GM13977 (cell line): ENCODE measurements at regions not wholly inside any gene's neighbourhood (a gene's known extent, or its start where the extent isn't known, plus 50 kb on each side); places are given as distances from the start of the nearest gene placed in this dataset.

ENCODE experiments used
- DNase-seq: peaks from one replicate; pipeline ENCODE4 v3.0.0; 2012; ENCODE audit warnings: low spot score
- in situ Hi-C: fragments of 300-500 bp; cut with MboI; formaldehyde crosslinking; loops from one replicate; pipeline ENCODE4 v1.12.0; 2022; ENCODE audit warnings: low sequenced_read_pairs, low pct_unique_long_range_greater_than_20kb, mixed read lengths, inconsistent platforms; ENCODE audit not compliant: unreplicated experiment
- TF ChIP-seq, protein P1 (sequence below): IDR thresholded peaks from 2 replicates; pipeline ENCODE4 v1.5.1; 2012; ENCODE audit warnings: mild to moderate bottlenecking, control low read depth; ENCODE audit not compliant: insufficient read depth; ENCODE audit errors: extremely low read depth, missing control alignments

DNA sequence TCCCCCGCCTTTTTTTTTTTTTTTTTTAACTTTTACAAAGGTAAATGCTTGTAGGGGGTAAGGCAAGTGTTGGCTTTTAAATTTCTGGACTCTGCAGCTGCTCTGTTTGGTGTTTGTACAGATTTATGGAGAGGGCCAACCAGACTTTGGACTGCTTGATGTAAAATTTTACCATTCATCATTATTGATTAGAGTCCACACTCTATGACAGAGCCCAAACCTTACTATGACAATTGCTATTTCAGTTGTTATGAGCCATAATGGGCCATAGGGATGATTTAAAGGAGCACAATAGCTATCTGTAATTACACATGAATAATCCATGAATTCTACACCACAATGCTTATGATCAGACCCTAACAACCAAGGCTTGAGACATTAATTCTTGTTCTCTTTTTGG, 867.2 kb downstream of the NR2F1-AS1 start:
- DNase-seq: no peak
- in situ Hi-C loops: no loop called here
- TF ChIP-seq, protein P1, sequence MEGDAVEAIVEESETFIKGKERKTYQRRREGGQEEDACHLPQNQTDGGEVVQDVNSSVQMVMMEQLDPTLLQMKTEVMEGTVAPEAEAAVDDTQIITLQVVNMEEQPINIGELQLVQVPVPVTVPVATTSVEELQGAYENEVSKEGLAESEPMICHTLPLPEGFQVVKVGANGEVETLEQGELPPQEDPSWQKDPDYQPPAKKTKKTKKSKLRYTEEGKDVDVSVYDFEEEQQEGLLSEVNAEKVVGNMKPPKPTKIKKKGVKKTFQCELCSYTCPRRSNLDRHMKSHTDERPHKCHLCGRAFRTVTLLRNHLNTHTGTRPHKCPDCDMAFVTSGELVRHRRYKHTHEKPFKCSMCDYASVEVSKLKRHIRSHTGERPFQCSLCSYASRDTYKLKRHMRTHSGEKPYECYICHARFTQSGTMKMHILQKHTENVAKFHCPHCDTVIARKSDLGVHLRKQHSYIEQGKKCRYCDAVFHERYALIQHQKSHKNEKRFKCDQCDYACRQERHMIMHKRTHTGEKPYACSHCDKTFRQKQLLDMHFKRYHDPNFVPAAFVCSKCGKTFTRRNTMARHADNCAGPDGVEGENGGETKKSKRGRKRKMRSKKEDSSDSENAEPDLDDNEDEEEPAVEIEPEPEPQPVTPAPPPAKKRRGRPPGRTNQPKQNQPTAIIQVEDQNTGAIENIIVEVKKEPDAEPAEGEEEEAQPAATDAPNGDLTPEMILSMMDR: no peak

DNA sequence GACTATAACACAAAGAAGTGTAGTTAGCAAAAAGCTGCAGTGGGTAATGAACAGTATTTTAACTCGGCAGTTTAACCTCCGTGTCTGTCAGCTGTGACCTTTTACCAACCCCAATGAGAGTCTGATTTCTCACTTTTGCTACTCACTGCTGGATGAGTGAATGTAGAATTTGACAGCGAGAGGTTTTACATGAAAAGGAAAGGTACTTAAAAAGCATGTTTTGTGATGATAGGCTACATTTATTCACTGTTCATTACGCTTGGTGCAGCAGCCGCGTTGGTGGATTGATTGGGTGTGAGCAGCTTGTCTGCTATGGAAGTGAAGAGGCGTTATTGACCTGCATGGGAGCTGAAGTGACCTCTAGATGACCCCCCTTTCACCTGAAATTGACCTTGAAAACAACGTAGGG, 867.7 kb downstream of the NR2F1-AS1 start:
- no peak for DNase-seq
- in situ Hi-C loops: no loop called here
- TF ChIP-seq, protein P1: no peak

DNA sequence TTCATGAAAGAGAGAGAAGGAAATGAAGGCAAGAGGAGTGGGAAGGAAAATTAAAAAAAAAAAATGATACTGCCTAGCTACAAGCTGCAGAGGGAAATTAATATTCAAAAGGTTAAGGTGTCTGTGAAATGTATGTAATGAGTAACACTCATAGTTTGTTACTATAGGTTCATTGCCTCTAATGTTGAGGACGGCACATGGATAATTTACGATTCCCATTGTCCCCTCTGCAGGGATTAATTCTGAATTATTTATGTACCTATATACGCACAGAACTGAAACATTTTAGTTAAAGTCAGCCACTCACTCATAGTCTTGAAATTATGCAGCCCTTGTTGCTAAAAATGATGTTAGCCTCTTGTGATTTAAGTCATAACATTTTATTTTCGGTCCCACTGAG, 869.1 kb downstream of the NR2F1-AS1 start:
- TF ChIP-seq, protein P1: no peak
- in situ Hi-C loops: no loop called here
- DNase-seq: no peak

DNA sequence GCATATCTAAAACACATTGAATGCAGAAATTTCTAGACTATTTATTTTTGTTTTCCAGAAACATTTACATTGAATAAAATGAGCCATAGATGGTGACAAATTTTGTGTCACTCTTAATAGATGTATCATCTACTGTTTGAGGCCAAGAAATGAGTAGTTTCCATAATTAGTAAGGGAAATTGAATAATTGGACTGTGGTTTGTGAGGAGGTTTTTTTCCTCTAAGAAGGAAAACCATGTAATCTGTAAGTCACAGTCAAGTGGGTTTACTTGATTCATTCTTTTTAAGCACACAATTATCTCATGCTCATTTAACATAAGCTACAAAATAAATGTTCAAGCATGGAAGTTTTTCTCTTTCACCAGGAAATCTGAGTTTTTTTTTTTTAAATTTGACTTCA, 876.4 kb downstream of the NR2F1-AS1 start:
- in situ Hi-C loops: no loop called here
- no peak for DNase-seq

DNA sequence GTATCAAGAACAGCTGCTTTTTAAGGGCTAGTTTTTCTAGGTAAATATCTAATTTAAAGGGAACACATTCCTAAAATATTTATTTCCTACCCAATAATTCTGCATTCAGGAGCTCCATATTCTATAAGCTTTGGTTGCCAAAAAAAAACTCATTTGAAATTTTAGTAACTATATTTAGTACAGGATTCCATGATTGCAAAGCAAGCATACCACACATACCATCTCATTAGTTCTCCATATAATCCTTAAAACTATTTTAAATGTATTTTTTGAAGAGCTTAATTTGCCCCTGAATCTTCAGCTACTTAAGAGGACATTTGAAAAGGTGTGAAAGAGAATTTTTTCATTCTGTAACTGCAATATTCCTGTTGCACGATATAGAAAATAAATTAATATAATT, 877.0 kb downstream of the NR2F1-AS1 start:
- in situ Hi-C loops: no loop called here
- TF ChIP-seq, protein P1: no peak
- no peak for DNase-seq

More for the DNA sequence above, 876.4 kb downstream of the NR2F1-AS1 start:
- TF ChIP-seq, protein P1: no peak

DNA sequence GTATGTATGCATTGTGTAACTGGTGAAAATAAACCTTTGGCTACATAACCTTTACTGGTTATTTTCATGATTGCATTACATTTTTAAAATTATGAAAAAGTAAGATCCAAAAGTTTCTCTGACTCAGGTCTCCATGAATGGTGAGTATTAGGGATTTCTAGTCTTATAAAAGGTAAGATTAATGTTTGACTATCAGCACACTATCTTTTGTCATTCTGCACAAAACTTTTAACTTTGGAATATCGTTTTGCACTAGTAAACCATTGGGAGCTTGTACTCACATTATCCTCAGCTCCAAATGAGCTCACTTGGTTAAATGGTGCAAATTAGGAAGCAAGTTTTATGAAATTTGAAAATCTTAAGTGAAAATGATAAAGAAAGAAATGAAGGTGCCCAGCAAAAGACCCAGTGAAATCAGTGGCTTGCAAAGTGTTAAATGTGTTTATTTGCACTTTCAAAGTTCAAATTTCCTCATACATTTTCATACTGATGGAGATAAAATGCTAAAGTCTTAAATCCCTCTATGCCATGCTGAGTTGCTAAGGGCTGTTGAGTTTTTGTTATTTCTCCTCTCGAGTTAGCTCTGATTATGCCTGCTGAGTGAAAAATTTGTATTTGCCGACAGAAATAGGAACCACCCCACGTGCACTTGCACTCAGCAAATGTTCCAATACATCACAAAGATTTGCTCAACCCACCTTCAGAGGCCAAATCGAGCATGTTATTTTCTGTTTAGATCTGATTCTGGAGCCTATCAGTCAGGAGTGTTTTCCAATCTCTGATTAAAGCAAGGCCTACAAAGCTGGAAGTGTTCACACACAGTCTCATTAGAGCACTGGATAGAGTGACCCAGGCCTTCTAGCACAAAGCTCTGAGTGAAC, 885.7 kb downstream of the NR2F1-AS1 start:
- in situ Hi-C loops: no loop called here
- DNase-seq: no peak
- TF ChIP-seq, protein P1: no peak
